ENCODE measurements at regions not wholly inside any gene's neighbourhood (a gene's known extent, or its start where the extent isn't known, plus 50 kb on each side); places are given as distances from the start of the nearest gene placed in this dataset.

DNA sequence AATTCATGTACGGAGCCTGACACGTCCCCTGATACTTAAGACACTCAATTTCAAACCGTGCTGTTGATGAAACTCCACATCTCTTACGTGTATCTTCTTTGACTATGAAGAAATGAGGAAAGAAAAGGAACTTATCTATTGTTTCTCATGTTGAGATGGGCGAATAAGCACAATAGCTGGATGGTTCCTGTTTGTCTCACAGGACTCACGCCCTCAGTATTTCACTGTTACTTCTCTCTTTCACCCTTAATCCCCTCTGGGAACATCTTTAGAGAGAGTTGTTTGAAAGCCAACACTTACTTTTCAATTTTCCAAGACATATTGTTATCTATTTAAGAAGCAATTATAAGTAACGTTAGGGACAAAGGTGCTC, 99.8 kb downstream of the COPS8 start:
- TF ChIP-seq EZH2 (IDR thresholded peaks at IDR 0.05), result no peak
- TF ChIP-seq POLR2AphosphoS5 (IDR thresholded peaks at IDR 0.05; ENCODE audit: borderline replicate concordance, low read depth, low read length), result no peak
- no peak for TF ChIP-seq FOXP2 (optimal IDR thresholded peaks at IDR 0.05; ENCODE audit: control extremely low read depth, extremely low read length, insufficient read depth)

All from SK-N-MC (cell line).